NCI-H524 treated with DMSO at 0.1 percent for 48 hours (cell line): ENCODE measurements at regions not wholly inside any gene's neighbourhood (a gene's known extent, or its start where the extent isn't known, plus 50 kb on each side); places are given as distances from the start of the nearest gene placed in this dataset.

Source experiments
- DNase-seq: peaks from one replicate; lab custom pipeline; 2025; lab: John Stamatoyannopoulos, UW

DNA sequence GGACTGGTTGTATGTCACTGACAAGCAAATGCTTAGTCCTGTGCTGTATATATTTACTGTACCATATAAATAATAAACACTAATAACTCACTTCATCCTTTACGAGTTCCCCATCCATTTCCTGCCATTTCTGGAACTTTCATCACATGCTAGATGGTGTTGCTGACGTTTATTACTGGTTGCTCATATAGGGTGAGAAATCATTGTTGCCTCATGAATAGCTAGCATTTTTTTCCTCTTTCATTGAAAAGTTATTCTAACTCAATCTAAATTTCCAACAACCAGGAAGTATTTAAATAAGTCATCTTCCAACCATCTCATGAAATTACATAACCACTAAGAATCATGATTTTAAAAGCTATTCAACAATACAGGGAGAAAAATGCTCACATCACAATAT is 88.6 kb upstream of the RCN1 start:
- DNase-seq, result no peak

DNA sequence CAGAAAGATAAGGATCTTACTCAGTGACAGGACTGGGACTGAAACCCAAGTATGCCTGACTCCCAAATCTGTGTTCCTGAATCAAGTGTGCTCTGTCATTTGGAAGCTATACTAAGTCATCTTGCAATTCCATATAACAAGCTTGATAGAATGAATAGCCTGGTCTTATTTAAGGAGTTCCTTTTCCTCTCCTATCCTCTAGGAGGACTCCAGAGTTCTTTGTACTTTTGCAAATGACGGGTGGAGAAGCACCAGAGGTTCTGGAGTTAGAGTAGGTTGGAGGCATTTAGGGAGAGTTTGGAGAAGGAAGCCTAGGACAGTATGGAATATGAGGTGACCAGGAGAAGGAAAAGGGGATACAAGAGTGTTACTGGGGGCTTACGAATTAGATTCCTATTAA is 92.9 kb upstream of the RCN1 start:
- DNase-seq, result no peak

DNA sequence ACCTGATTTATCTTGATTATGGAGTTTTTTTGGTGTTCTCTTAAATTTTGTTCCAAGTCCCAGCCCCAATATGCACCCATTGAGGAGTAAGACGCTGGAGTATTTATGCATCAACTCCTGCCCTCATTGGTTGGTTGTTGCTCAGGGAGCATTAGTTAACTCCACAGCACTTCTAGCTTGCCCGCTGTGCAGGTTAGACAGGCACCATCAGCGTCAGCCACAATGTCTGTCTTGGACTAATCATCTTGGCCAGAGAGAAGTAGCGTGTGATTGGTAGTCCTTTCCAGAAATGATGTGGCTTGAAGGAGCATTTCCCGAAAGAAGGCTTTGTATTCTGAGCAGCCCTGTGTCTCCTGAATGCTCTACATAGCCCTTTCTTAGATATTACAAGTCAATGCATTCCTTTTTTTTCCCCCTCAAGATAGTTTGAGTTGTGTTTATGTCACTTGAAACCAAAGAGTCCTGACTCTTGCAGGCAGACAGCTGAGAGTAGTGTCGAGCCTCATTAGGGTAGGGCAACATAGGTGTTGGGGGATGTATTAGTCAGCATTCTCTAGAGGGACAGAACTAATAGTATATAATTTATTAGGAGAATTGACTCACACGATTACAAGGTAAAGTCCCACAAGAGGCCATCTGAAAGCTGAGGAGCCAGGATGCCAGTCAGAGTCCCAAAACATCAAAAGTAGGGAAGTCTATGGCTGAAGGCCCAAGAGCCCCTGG is 94.6 kb upstream of the RCN1 start:
- DNase-seq, result no peak

DNA sequence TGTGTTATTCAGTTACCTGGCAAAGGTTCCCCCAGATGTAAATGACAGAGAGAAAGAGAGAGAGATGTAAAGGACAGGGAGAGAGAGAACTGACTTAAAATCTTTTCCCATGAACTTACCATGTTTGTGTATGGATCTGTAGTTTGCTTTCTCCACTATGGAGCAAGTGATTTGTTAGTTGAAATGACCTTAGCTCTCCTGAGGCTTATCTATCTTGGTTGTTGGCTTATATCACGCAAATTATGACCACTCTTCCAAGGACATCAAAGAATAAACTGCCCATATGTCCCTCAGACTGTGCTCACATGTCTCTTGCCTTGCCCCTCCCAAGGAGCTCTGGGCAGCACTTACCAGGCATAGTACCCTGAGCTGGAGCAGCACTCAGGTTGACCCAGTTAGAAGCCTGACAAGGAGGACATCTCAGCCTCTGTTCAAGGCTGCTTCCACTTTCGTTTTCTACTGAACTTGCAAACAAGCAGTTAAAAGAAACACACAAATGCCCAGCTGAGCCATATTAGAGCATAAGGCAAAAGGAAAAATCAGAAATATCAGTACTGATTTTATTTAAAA is 95.3 kb upstream of the RCN1 start:
- DNase-seq, result no peak

DNA sequence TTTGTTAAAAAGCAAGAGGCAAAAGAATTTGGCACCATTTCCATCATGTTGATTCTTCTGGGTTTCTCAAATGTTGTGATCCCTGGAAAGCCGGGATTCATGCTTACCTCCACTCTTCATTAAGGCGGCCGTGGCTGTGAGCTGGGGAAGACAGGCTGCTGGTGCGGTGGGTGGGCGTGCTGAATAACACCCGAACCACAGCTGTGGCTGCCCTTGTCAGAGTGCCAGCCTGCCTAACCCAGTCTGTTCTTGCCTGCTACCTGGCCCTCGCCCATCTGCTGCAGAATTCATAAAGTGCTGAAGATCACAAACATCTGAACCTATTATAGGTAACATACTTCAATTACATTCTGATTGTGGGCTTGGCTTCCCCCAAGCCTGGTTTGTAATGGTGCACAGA is 95.8 kb upstream of the RCN1 start:
- peak; percentile 75 for DNase-seq

DNA sequence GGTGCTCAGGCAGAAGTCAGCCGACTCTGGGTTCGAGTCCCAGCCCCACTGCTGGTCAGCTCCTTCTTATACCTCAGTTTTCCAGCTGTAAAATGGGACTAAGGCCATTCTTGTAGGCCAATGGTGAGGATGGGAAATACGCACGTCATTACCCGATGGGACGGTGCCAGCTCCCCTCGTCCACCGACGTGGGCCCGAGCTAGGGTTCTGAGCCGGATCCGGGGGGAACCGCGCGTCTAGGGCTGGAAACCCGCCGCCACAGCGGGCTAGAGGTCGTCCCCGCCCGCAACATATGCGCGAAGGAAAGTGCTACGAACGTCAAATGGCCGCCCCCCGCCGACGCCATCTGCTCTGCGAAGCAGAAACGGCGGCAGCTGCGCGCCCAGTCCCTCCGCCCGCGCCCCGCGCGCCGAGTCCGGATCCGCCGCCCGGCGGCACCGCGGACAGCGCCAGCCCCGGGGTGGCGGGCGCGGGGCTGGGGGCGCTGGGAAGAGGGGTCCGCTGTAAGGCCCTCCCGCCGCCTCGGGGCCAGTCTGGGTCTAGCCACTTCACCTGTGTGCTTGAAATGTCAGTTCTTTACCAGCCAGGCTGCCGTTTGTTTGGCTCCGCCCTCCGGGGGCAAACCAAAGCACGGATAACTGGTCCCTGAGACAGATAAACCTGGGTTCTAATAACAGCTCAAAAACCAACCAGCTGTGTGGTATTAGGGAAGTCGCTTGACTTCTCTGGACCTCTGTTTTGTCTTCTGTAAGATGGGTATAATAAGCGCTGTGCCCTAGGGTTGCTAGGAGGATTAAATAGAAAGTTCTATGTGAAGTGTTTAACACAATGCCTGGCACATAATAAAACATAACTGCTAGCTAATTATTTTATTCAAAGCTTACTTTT is 103.5 kb upstream of the RCN1 start:
- peak; percentile 4 for DNase-seq

DNA sequence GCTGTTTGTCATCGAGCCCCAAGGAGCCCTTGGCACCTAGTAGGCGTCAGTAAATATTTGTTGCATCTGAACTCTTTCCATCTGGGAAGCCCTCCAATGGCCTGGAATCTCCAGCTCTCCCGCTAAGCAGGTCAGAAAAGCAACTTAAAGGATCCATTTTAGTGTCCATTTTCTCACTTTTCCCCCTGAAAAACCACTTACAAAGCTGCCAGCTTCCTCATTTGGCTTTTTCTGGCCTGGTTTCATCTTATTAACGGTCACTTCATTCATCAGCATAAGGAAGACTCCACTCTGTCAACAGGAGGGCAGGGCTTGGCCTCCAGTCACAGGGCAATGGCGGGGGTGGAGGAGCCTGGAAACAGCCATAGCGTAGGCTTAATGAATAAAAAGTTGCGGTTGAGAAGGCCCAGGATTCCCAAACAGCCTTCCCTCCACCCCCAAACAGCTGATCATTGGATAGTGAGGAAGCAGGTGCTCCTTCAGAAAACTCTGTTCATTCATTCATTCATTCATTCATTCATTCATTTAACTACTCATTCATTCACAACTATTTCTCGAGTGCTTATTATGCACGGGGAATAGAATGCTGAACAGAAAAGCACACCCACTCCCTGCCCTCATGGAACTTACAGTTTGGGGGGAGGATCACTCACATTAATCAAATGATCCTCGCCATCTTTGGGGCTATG is 104.5 kb upstream of the RCN1 start:
- no peak for DNase-seq

DNA sequence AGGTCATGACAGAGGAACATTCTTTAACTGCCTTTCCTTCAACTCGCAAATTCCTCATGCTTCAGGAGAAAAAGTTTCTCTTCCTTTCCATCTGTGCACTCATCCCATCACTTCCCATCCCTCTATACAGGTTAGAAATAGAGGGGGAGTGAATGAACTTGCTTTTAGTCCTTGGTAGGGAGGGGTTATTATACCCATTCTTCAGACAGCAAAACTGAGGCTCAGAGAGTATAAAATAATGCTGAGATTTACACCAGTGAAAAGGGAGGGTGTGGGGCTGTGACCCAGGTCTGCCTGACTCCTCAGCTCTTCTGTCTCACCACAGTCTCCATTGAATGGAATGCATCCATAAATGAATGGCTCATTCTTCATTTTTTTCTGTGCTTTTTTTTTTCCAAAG is 109.4 kb upstream of the RCN1 start:
- DNase-seq, result no peak

DNA sequence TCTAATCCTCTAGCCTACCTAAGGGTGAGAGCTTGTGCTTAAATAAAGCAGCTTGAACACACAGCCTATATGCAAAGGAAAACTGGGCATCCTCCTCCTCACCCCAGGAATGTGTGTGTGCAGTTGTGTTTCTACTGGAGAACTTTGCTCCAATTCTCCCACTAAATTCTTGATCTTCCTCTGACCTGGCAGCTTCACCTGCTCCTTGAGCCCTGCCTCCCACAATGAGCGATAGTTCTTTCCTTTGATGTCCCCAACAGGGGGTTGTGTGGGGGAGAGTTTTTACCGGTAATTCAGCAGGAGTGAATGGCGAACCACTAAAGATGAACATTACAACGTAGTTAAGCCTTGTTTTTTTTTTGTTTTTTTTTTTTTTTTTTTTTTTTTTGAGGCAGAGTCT is 113.5 kb upstream of the RCN1 start:
- no peak for DNase-seq

DNA sequence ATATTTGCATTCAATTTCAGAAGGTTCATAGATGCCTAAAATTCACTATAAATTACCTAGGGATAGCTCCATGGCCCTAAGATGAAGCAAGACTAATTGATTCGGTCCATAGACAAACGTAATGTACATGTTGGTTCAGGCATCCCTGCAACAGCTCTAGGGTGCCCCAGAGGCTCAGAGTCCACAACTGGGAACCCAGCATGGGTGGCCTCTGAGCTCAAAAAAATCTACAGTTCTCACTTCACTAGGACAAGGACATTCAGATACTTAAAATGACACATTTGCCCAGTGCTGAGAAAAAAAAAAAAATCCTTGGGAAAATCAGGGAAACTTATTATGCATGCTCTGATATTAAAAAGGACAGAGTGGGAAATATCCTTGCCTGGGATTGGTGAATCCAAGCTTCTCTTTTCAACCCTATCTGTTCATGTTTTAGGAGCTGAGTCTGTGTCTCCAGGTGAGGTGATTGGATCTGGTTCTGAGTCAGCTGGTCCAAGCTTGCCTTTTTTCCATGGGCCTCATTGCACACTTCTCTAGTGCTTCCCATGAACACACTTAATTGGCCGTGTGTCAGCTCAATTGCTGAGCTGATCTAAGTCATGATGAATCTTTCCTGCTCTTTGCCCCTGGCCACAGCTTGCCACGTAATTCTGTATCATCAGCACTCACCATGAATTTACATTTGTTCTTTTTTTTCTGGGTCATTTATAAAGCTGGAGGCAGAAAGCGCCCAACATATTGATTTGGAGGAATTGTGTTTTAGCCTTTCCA is 116.3 kb upstream of the RCN1 start:
- DNase-seq, result no peak

DNA sequence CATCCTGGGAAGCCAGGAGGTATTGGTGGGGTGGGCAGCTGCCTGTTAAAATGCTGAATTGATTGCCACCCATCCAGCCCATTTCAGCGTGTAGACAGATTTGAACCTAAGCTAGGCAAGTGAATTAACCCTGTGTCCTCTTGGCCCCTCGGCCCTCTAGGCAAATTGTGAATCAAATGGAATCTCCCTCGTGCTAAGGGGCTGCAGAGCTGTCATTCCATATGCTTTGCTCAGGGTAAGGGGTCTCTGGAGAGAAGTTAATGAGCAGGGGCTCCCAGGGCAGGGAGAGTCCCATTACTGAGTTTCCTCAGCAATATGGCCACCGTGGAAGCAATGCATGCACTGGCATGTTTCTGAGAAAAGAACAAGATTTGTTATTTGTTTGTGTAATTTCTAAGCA is 117.7 kb upstream of the RCN1 start:
- DNase-seq, result no peak

DNA sequence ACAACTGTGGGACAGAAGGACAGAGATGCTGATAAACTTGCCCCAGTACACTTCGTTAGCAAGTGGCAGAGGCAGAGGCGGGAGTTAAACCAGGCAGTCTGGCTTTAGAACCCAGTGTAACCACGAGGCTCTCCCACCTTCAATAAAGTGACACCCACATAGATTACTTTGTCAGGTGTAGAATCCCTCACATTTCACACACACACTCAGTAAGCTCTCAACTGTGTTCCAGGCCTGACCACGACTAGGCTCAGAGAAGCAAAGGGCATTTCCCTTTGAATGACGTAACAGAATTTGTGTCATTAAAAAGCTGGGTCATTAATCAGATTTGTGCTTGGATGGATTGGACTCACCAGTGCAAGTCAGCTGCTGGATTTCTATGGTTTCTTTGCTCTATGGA is 118.3 kb upstream of the RCN1 start:
- no peak for DNase-seq

DNA sequence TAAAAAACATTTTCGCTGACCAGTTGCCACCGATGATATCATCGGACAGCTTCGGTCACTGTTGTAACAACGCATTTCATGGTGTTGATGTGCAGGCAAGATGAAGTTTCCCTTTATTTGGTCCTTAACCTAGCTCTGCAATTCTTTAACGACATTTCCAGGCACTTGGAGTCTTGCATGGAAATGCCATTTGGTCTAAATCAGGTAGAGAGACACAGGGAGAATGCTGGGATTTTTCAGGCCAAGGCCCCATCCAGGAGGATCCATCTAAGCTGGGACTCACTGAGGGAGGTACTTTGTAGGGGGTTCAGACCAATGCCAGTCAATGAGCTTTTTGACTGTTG is 121.5 kb upstream of the RCN1 start:
- no peak for DNase-seq

DNA sequence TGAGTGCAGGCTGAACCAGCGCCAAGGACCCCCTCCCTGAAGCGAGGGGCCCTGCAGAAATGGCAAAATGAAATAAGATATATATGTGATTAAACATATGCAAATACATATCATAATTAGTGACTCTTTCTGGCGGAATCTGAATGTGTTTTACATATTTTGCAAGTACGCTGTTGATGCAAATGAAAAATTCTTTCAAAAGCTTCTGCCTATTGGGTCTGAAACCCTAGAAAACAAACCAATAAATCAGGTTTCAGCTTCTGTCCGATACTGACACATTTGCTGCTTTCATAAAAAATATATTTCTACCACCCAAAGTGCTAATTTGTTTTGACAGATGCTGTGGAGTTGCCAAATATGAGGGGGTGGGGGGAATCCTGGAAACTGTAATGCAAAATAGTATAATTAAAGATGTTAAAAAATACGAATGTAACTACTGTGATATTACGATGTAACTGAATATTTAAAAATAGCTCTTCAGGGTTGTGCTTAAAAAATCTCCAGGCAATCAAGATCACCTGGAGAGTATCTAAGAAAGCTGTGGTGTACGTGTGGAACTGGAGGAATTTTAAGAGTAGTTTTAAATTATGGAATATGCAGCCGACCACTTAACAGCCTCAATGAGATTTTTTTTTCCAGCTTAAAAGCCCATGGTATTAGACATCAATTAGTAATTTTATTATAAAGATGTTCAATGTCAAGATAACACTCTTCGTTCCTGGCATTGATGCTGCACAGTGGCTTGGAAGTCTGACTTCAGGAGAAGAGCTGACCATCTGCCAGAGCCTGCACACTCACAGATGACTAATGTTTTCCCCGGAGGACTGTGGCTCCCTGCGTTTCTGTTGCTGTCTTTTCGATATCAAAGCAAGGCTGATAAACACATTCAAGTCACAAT is 122.2 kb upstream of the RCN1 start:
- peak; percentile 54 for DNase-seq

DNA sequence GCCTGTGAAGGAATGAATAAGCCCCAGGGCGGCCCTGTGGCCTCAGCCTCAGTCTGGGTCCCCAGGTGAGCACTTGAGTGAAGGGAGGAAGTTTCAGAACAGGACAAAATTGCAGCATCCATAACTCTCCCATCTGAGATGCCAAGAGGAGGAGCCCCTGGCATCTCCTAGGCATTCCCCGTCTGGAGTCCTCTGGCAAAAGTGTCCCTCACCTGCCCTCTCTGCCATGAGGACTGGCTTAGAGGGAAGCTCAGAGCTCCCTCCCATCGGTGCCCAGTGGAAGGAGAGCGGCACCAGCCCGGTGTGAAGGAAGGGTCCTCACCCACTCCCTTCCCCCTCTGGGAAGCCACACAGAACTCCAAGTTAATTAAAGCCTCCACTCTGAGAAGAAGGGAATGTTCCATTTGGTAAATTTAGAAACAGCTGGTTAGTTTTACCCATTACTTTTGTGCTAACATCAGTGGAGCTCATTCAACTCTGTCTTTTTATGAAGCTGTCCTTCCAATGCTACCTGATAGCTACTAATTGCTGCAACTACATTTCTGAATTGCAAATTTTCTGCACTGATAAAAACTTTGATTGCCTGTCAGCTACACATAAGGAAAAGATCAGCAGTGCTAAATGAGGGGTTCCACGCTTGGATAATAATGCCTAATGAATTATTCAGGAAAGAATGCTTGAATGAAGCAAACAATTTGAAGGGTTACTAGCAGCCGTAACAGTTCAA is 123.3 kb upstream of the RCN1 start:
- no peak for DNase-seq

DNA sequence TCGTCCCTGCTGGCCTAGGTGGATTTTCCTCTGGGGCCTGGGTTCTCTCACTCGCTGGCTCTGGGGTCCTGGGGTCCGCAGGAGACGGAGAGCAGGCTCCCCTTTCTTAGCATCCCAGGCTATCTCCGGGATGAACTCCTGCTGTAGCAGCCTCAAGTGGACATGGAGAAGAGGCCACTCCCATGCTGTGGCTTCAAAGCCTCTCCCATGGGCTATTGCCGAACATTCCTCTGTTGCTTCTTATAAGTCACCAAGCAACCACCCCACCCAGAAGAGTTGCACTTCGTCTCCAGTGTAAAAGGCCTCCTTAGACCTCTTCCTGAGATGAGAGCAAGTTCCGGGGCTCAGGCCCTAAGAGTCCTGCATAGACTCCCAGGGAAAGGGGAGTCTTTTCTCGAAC is 124.0 kb upstream of the RCN1 start:
- no peak for DNase-seq

DNA sequence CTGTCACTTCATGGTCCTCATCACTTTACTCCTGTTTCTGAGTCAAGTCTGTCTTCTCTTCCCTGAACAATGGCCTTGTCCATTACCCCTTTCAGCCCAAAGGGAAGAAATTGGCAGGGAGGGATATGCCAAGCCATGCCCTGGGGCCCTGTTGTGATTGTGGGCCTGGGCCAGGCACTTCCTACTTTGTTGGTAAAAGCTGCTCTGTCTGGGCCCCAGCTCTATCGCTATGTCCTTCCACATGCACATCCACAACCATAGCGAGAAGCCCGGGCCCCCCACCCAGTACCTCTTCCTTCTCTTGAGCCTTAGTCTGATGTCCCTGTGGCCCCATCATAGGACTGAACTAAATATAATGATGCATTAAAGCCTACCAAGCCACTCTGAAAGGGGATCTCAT is 126.7 kb upstream of the RCN1 start:
- no peak for DNase-seq

DNA sequence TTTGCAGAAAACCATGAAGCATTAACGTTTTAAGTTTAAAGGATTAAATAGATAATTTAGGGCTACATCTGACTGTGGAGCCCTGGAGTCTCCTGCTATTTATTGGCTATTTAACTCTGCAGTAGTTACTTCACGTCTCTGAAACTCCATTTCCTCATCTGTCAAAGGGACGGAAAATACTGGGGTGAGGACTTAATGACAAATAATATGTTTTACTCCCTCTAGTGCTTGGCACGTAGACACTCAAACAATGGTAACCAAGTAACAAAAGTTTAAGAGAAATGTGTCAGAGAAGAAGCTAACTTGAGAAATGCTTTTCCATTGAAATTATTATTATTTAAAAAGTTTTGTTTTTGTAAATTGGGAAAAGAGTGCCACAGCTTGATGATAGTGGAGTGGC is 130.7 kb upstream of the RCN1 start:
- no peak for DNase-seq

DNA sequence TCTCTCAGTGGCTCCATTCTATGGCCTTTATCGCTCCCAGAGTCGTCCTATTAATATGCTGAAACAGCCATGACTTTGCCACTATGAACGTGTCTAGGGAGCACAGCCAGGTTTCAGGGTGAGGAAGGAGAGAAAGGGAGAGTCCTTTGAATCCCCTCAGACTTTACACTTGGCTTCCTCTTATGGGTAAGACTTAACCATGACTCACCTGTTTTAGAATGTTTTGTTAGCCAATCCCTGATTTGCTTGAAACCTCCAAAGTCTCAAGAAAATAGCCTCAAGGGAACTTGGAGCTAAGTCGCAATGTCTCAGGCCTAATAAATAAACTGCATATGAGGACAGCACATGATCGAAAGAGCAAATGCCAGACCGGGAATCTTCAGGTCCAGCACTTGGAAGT is 131.2 kb upstream of the RCN1 start:
- DNase-seq, result no peak

DNA sequence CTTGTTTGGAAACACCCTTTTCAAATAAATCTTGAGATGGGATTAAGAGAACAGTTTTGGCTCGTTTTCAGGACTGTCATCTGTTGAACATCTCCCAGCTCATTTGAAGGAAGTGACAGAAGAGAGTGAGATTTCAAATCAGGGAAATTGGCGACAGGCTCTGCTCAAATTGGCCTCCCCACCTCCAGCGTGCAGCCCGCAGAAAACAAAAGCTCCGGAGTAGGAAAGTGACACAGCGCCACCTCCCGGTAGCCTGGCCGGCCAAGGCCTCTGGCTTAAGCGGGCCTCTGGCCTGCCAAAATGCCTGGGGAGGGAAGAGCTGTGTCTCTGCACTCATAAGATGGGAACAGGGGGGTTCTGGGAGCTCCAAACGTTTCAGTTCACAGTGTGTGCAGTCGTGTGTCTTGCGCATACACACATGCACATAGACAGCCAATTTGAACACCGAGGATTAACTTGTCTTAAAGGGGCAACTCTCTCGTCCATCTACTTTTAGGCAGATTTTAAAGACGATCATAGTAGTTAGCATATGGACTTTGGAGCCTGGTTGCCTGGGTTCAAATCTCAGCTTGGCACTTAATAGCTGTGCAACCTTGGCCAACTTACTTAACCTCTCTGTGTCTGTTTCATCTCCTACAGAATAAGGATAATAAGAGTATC is 132.7 kb upstream of the RCN1 start:
- DNase-seq, result peak; percentile 61
